Stimulated activated CD4-positive, alpha-beta T cell treated with anti-CD3 and anti-CD28 coated beads, Interleukin-15, amount 100 ng/mL, for 48 hours (primary cell): ENCODE measurements at regions not wholly inside any gene's neighbourhood (a gene's known extent, or its start where the extent isn't known, plus 50 kb on each side); places are given as distances from the start of the nearest gene placed in this dataset.

Experiments
- DNase-seq, 2 donors: peaks; one replicate each; pipeline ENCODE4 v3.0.0-alpha.2; 2020; ENCODE audit warnings: low read depth in 2 of 2

GRCh38 chr21:16072737-16073136 lies 343.0 kb downstream of the USP25 start:
- no peak for DNase-seq

GRCh38 chr21:16073586-16073985 lies 343.8 kb downstream of the USP25 start:
- DNase-seq, result no peak

GRCh38 chr21:16074950-16075489 lies 345.2 kb downstream of the USP25 start:
- DNase-seq, result no peak

GRCh38 chr21:16075649-16076282 lies 346.0 kb downstream of the USP25 start:
- DNase-seq, result no peak

- DNase-seq, result no peak
Observed at GRCh38 chr21:16076465-16076864, 346.7 kb downstream of the USP25 start.

- no peak for DNase-seq
Observed at GRCh38 chr21:16078382-16078781, 348.6 kb downstream of the USP25 start.

- DNase-seq, result no peak
Observed at GRCh38 chr21:16079830-16080229, 350.0 kb downstream of the USP25 start.

GRCh38 chr21:16081304-16081703 lies 351.5 kb downstream of the USP25 start:
- no peak for DNase-seq

GRCh38 chr21:16082038-16082816 lies 352.4 kb downstream of the USP25 start:
- no peak for DNase-seq

- no peak for DNase-seq
Observed at GRCh38 chr21:16084776-16085364, 355.1 kb downstream of the USP25 start.

GRCh38 chr21:16085421-16085820 lies 355.6 kb downstream of the USP25 start:
- DNase-seq, result no peak

- no peak for DNase-seq
Observed at GRCh38 chr21:16086121-16086520, 356.3 kb downstream of the USP25 start.

- no peak for DNase-seq
Observed at GRCh38 chr21:16086936-16087335, 357.2 kb downstream of the USP25 start.

- no peak for DNase-seq
Observed at GRCh38 chr21:16087523-16087922, 357.7 kb downstream of the USP25 start.

GRCh38 chr21:16088056-16088455 lies 358.3 kb downstream of the USP25 start:
- DNase-seq, result no peak

- no peak for DNase-seq
Observed at GRCh38 chr21:16095005-16095404, 365.2 kb downstream of the USP25 start.

GRCh38 chr21:16096988-16097387 lies 367.2 kb downstream of the USP25 start:
- no peak for DNase-seq

GRCh38 chr21:16102113-16102512 lies 372.3 kb downstream of the USP25 start:
- DNase-seq, result no peak

GRCh38 chr21:16108561-16109075 lies 378.8 kb downstream of the USP25 start:
- DNase-seq, result no peak

GRCh38 chr21:16113052-16113715 lies 383.4 kb downstream of the USP25 start:
- DNase-seq, result no peak

GRCh38 chr21:16115461-16115860 lies 385.7 kb downstream of the USP25 start:
- DNase-seq, result no peak

GRCh38 chr21:16116069-16116468 lies 386.3 kb downstream of the USP25 start:
- DNase-seq, result no peak
